ENCODE measurements at regions not wholly inside any gene's neighbourhood (a gene's known extent, or its start where the extent isn't known, plus 50 kb on each side); places are given as distances from the start of the nearest gene placed in this dataset.
A peak's percentile ranks its signal among the peaks of the same experiment; 100 is the strongest.
"Not testable (repeated sequence)": the region's sequence is repeated elsewhere in the genome, so short reads cannot be mapped to it uniquely, and the experiment has no call there.

GRCh38 chr3:73186741-73187140 lies 125.3 kb downstream of the EBLN2 start:
- DNase-seq: no peak

GRCh38 chr3:73187328-73187727 lies 125.9 kb downstream of the EBLN2 start:
- no peak for DNase-seq

GRCh38 chr3:73188707-73189106 lies 127.2 kb downstream of the EBLN2 start:
- peak; percentile 6 to 29 for DNase-seq

DNA sequence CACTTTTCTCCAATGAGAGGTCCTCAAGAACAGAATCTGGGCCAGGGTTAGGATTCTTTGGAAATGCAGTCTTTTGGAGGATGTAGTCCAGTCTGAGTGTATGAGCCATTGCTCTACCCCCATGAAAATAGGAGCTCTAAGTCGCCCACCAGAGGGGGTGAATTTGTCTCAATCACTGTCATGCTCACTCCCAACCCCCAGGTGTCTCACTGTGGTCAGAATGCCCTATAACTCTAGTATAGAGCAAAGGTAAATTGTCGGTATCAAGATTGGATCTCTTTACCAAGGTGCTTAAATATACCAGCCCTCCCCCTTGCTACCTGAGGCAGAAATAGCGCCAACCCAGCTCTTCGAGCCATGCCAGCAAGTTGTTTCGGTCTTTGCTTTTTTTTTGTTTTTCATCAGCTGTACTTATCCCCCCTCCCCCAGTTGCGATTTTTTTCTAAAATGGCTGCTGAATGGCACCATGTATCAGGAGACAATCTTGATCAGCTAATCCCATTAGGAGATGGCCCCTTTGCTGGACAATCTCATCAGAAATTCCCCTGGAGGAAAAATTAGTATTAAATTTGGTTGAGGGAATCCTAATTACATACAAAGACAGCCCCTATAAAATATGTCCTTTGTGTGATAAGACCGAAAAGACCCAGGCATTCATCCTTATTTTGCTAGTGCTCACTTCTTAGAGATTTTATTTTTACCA lies 130.7 kb downstream of the EBLN2 start:
- DNase-seq: no peak

GRCh38 chr3:73193943-73194342 lies 132.5 kb downstream of the EBLN2 start:
- DNase-seq: not testable (repeated sequence)

DNA sequence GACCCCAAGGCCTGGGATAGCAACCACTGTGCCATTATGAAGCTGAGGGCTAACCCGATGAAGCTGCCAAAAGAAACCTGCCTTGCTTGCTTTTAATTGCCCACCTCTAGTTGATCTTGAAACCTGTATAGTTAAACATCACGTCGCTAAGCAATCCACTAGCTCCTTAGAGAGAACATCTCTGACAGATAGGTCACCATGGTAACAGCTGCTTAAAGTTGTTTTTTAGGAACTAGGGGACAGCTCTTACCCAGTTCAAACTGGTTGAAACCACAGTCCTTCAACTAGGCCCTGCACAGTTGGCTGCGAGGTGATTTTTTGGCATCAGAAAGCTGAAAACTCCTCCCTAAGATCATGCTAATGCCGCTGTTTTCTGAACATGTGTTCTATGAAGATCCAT lies 135.7 kb downstream of the EBLN2 start:
- DNase-seq: no peak

DNA sequence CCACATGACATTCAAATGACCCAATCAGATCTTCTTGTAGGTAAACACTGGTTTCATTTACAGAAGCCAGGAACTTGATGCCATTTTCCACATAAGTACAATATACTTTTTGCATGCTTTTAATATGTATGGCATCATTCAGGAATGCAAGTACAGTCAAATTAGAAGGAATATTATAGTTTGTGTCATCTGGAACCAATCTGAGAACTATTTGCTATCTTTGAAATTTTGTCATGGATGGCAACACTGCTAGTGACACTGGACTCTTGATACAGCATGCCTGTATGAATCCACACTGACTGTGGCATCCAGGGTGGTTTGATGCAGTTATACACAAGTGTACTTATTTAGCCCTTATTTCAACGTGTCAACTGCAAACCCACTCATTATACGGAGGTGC lies 141.6 kb downstream of the EBLN2 start:
- DNase-seq: no peak

DNA sequence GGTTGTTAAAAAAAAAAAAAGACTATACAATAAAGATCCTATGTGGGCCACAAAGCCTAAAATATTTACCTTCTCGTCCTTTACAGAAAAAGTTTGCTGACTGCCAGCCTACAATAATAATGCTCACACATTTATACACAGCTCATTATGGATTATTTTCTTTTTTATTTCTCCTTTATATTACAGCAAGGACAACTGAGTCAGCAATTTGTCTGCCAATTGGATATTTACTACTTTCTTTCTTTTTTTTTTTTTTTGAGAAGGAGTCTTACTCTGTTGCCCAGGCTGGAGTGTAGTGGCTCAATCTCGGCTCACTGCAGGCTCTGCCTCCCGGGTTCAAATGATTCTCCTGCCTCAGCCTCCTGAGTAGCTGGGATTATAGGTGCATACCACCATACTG lies 142.2 kb downstream of the EBLN2 start:
- DNase-seq: no peak

DNA sequence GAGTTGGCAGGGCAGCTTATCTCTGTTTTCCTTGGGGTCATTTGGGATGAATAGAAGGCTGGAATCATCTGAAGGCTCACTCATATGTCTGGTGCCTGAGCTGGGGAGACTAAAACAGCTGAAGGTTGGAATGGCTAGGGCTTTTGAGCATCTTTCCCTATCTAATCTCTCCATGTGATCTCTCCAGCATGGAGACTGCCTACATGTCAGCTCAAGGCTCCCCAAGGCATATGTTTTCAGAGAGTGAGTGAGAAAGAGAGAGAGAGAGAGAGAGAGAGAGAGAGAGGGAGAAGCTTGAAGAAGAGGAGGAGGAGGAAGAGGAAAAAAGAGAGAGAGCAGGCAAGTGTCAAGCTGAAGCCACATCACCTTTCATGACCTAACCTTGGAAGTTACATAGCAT lies 143.4 kb downstream of the EBLN2 start:
- DNase-seq: no peak

DNA sequence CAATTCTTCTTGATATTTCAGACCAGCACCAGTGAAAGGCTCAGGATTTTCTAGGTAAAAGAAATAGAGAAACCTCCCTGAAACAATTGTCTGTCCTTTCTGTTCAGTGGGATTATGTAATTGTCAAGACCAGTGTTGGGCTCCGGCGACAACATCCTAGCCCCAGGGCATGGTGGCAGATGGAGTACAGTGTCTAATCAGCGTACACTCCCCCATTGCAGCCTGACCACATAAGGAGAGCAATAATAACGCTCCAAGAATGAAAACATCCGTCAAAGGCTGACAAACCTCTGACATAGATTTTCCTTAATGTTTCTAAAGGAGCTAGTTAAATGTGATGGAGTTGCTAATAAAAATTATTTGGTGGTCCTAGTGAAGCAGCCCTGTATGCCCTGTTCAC lies 144.6 kb downstream of the EBLN2 start:
- DNase-seq: no peak

DNA sequence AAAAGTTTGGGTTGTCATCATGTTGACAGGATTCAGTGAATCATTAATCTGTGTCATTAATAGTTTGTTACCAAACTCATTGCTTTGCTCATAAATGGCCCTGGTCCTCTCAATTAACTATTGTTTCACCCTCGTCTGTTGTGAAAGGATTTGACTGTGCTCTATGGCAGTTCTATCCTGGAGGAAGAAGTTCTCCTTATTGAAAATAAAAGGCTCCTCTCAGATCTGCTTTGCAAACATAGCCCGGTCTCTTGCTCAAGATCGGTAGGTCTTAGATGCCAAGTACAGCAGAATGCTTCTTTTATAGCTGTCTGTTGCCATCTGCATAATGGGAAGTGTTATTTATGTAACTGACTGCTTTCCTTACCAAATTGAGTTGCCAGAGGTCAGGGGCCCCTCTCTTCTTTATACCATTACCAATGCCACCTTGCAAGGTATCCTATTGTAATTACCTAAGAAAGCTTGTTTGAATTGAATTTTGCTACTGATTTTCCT lies 146.5 kb downstream of the EBLN2 start:
- DNase-seq: no peak

- DNase-seq: no peak
These were observed 149.3 kb downstream of the EBLN2 start for GRCh38 chr3:73210759-73211158.

DNA sequence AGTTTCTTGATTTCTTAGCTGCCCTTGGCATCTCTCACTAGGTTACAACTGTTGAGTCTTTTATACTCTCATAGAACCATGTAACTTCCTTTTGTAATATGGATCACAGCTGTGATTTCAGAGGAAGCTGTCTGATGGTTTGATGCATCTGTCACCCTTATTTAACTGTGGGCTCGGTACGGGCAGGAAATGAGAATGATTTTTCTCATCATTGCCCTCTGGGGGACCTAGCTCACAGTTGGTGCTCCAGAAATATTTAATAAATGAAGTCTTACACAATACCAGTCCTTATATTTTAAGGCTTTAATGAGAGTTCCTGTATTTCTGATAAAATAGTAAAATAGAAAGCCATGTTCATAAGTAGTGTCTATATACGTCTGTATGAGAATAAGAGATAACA lies 151.2 kb downstream of the EBLN2 start:
- DNase-seq: no peak

- DNase-seq: no peak
These were observed 152.4 kb downstream of the EBLN2 start for GRCh38 chr3:73213896-73214295.

DNA sequence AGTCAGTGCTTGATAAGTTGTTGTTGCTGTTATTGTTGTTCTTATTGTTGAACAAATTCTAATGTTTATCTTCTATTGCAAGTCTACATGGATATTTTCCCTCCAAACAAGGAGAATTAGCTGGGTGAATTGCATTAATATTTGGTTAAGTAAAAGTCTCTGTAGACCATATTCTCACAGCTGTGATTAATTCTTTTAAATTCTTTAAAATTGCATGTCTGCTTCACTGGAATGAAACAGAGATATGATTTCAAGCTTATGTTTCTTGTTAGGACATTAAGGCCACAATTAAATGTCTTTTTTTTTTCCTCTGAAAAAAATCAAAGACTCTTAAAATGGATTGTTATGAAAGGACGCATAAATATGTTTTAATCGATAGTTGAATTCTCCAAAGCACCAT lies 153.4 kb downstream of the EBLN2 start:
- DNase-seq: no peak

GRCh38 chr3:73215281-73215680 lies 153.8 kb downstream of the EBLN2 start:
- no peak for DNase-seq

GRCh38 chr3:73215901-73216300 lies 154.4 kb downstream of the EBLN2 start:
- no peak for DNase-seq

DNA sequence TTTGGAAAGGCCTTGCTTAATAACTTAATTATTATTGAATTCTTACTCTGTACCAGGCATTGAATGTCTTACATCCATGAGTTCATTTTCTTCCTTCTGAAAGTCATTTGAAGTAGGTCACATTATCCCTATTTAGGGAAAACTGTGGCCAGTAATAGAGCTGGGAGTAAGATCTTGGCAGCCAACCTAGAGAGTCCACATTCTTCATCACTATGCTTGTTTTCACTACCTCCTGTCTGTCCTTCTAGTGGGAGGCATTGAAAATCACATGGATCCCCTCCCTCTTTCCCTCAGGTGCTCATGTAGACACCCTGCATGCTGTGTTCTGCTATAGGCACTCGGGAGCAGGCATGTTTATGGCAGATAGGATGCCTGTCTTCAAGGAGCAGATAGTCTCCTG lies 154.9 kb downstream of the EBLN2 start:
- DNase-seq: no peak

- no peak for DNase-seq
These were observed 160.7 kb downstream of the EBLN2 start for GRCh38 chr3:73222126-73222525.

DNA sequence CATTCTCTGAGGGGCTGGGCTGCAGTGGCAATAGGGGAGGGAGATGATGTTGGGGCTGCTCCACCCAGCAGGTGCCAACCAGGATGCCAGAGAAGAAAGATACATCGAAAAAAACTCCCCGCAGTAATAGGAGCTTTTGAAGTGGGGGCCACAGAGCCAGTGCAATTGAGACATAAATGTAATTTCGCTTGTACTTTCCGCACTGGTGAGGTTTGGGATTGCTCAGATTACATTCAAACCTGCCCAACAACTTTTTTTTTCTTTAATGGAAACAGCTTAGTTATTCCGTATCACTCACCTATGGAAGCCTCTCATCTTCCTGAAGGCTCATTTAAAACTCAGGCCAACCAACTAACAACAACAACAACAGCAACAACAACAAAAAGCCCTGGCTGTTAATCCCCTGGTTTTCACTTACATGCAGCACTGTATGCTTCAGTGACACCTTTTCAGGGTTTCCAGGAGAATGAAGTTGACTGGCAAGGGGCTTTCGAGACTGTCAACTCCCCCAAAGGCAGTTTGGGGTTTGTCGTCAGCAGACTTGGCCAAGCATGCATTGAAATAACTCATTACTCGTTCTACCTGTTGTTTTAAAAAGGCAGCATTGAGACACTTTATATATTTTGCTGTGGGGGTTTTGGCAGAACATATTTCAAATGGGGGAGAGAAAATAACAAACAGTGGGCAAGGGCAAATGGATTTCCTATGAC lies 163.8 kb downstream of the EBLN2 start:
- no peak for DNase-seq

DNA sequence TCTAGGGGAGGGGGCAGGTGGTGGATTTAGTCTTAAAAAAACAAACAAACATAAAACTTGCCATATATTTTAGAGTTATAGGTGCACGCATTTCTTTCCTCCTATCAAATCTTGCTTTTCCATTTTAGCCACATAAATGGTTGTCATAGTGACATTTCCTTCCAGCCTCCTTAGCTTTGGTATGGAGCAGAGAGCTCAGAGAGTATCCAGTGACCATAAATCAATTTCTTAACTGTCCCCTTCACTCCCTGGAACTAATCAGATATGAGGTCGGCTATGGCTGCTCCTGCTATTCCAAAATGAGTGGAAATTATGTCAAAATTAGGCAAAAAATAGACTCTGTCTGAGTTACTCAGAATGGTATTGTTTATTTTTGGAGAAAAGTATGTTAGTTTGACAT lies 164.5 kb downstream of the EBLN2 start:
- no peak for DNase-seq

- DNase-seq: no peak
These were observed 166.5 kb downstream of the EBLN2 start for GRCh38 chr3:73228000-73228399.

DNA sequence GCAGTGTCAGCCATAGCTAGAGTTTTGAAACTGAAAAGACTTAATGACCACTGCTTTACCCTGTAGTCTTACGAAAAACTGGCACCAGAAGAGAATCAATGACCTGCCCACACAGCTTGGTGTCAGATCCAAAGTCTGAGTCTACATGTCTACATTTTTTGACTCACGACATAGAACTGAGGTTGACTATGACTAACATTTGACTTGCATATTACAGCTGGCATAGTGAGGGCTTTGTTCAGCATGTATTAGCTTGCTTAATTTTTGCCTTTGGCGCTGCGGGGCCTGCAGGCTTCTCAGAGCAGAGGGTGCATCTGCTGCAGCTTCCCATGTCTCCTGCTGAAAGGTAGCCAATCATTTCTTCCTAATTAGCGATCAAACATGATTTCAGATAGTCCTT lies 167.0 kb downstream of the EBLN2 start:
- DNase-seq: no peak

GRCh38 chr3:73228959-73229358 lies 167.5 kb downstream of the EBLN2 start:
- DNase-seq: no peak

Measured in NCI-H187 (cell line).